ENCODE measurements at regions not wholly inside any gene's neighbourhood (a gene's known extent, or its start where the extent isn't known, plus 50 kb on each side); places are given as distances from the start of the nearest gene placed in this dataset.
A peak's percentile ranks its signal among the peaks of the same experiment; 100 is the strongest.
"Not testable (repeated sequence)": the region's sequence is repeated elsewhere in the genome, so short reads cannot be mapped to it uniquely, and the experiment has no call there.

- DNase-seq, result no peak
- no peaks in the 10 kb centered on the region for H3K9me3 Mint-ChIP-seq
- no peaks in the 10 kb centered on the region for H3K36me3 Mint-ChIP-seq (ENCODE audit: low read depth)
- no peak overlapping the region for H3K27ac Mint-ChIP-seq
- H3K27me3 Mint-ChIP-seq (ENCODE audit: insufficient read depth), result peaks cover 17% of the 10 kb centered on the region
- H3K4me1 Mint-ChIP-seq (ENCODE audit: low read depth), result no peaks in the 10 kb centered on the region
- no peak overlapping the region for H3K4me3 Mint-ChIP-seq
- TF ChIP-seq CTCF (IDR thresholded peaks at IDR 0.05), result peak; percentile 17; the same call in 1 of the 2 replicates
Measured at GRCh38 chr10:26627324-26627723, 70.2 kb upstream of the PDSS1 start.

GRCh38 chr10:26628395-26628794 is 69.1 kb upstream of the PDSS1 start:
- H3K27ac Mint-ChIP-seq, result no peak overlapping the region
- DNase-seq, result no peak
- H3K9me3 Mint-ChIP-seq, result no peaks in the 10 kb centered on the region
- no peaks in the 10 kb centered on the region for H3K4me1 Mint-ChIP-seq (ENCODE audit: low read depth)
- no peak for TF ChIP-seq CTCF (IDR thresholded peaks at IDR 0.05)
- H3K4me3 Mint-ChIP-seq, result no peak overlapping the region
- no peaks in the 10 kb centered on the region for H3K36me3 Mint-ChIP-seq (ENCODE audit: low read depth)
- H3K27me3 Mint-ChIP-seq (ENCODE audit: insufficient read depth), result peaks cover 15% of the 10 kb centered on the region

- DNase-seq; H3K27ac Mint-ChIP-seq; H3K4me3 Mint-ChIP-seq; H3K4me1 Mint-ChIP-seq (ENCODE audit: low read depth); H3K36me3 Mint-ChIP-seq (ENCODE audit: low read depth); H3K9me3 Mint-ChIP-seq: not testable (repeated sequence)
- peaks cover 11% of the 10 kb centered on the region for H3K27me3 Mint-ChIP-seq (ENCODE audit: insufficient read depth)
Measured at GRCh38 chr10:26632171-26632570, 65.3 kb upstream of the PDSS1 start.

- not testable (repeated sequence) for H3K9me3 Mint-ChIP-seq; H3K27ac Mint-ChIP-seq; DNase-seq; H3K4me1 Mint-ChIP-seq (ENCODE audit: low read depth); H3K36me3 Mint-ChIP-seq (ENCODE audit: low read depth); H3K4me3 Mint-ChIP-seq
- peaks cover 15% of the 10 kb centered on the region for H3K27me3 Mint-ChIP-seq (ENCODE audit: insufficient read depth)
Measured at GRCh38 chr10:26634111-26634510, 63.4 kb upstream of the PDSS1 start.

- Mint-ChIP-seq H3K4me3 (no peak overlapping the region), H3K27me3 (ENCODE audit: insufficient read depth) (peaks cover 13% of the 10 kb centered on the region; the same call in 1 of the 2 replicates), H3K9me3 (no peaks in the 10 kb centered on the region), H3K36me3 (ENCODE audit: low read depth) (no peaks in the 10 kb centered on the region), H3K4me1 (ENCODE audit: low read depth) (no peaks in the 10 kb centered on the region), H3K27ac (no peak overlapping the region)
- no peak for TF ChIP-seq CTCF (IDR thresholded peaks at IDR 0.05)
- no peak for DNase-seq
Measured at GRCh38 chr10:26637521-26638275, 59.8 kb upstream of the PDSS1 start.

- Mint-ChIP-seq H3K4me3 (no peak overlapping the region), H3K36me3 (ENCODE audit: low read depth) (no peaks in the 10 kb centered on the region), H3K27ac (no peak overlapping the region), H3K4me1 (ENCODE audit: low read depth) (no peaks in the 10 kb centered on the region), H3K27me3 (ENCODE audit: insufficient read depth) (peaks cover 13% of the 10 kb centered on the region; the same call in 1 of the 2 replicates), H3K9me3 (no peaks in the 10 kb centered on the region)
- DNase-seq, result no peak
- TF ChIP-seq CTCF (IDR thresholded peaks at IDR 0.05), result no peak
Measured at GRCh38 chr10:26640391-26640790, 57.1 kb upstream of the PDSS1 start.
